GM12878 (cell line): ENCODE measurements at regions not wholly inside any gene's neighbourhood (a gene's known extent, or its start where the extent isn't known, plus 50 kb on each side); places are given as distances from the start of the nearest gene placed in this dataset.

ENCODE experiments used
- ATAC-seq: fragments of 200-7000 bp; cut with Tn5 transposase; 3 replicates; pipeline ENCODE4 v1.9.1; 2020; ENCODE audit warnings: mild to moderate bottlenecking, moderate library complexity
- BruUV-seq: library from RNA; stranded (reverse); fragments of 400-500 nt; replicated peaks from 2 replicates; lab custom pipeline; 2021; lab: Mats Ljungman, UMichigan
- CTCF ChIA-PET: fragments of 300-600 bp; sonication (Branson Sonifier 250); formaldehyde crosslinking; extraction: SDS; loops from one replicate; lab custom pipeline; 2021; ENCODE audit warnings: inconsistent platforms; lab: Yijun Ruan, JAX
- POLR2A ChIA-PET: fragments of 350-600 bp; formaldehyde crosslinking; extraction: SDS; loops from one replicate; lab custom pipeline; 2021; ENCODE audit warnings: inconsistent platforms; lab: Charles Lee
- RAD21 ChIA-PET: fragments of 300-600 bp; sonication (Branson Sonifier 250); formaldehyde crosslinking; loops from one replicate; lab custom pipeline; 2023; ENCODE audit warnings: antibody characterized with exemption; ENCODE audit not compliant: unreplicated experiment; lab: Charles Lee
- SMC1A ChIA-PET: fragments of 300-600 bp; sonication (Branson Sonifier 250); formaldehyde crosslinking; loops from one replicate; lab custom pipeline; 2023; ENCODE audit not compliant: unreplicated experiment, uncharacterized antibody; lab: Charles Lee
- DNase-seq: peaks from one replicate; pipeline ENCODE4 v3.0.0-alpha.2; 2011; ENCODE audit warnings: low read depth, low spot score
- FAIRE-seq: peaks from 3 replicates; lab custom pipeline; 2011; peaks lifted over from hg19 to GRCh38; lab: Jason Lieb, UNC
- H2AFZ ChIP-seq: 2 replicates; pipeline ENCODE4 v1.6.0; 2011; ENCODE audit warnings: low read depth, low read length, control low read depth; ENCODE audit not compliant: control insufficient read depth
- H3K27ac ChIP-seq: 2 replicates; pipeline ENCODE4 v1.5.1; 2011; ENCODE audit warnings: control low read depth; ENCODE audit not compliant: control insufficient read depth, insufficient read depth
- H3K27me3 ChIP-seq, 2 experiments: replicated peaks in 1 of 2; 2 replicates each; pipeline versions ENCODE4 v1.6.0 to v1.6.1; 2011; ENCODE audit warnings: low read length in 1 of 2; ENCODE audit not compliant: control insufficient read depth in 2 of 2, insufficient read depth in 2 of 2
- H3K36me3 ChIP-seq, 2 experiments: 2 replicates each; pipeline ENCODE4 v1.5.1; 2011; ENCODE audit warnings: low read length in 1 of 2; ENCODE audit not compliant: control insufficient read depth in 2 of 2, insufficient read depth in 2 of 2
- H3K4me1 ChIP-seq: 2 replicates; pipeline ENCODE4 v1.6.1; 2011; ENCODE audit warnings: mild to moderate bottlenecking, low read length, moderate library complexity, mixed read lengths; ENCODE audit not compliant: control insufficient read depth, insufficient read depth
- H3K4me2 ChIP-seq: 2 replicates; pipeline ENCODE4 v1.6.0; 2011; ENCODE audit warnings: control low read depth; ENCODE audit not compliant: control insufficient read depth, insufficient read depth
- H3K4me3 ChIP-seq: fragments of 200-600 bp; sonication (generic); 2 replicates; pipeline ENCODE4 v1.5.1; 2016
- H3K79me2 ChIP-seq: 2 replicates; pipeline ENCODE4 v1.6.0; 2011; ENCODE audit warnings: low read length; ENCODE audit not compliant: control insufficient read depth, insufficient read depth
- H3K9ac ChIP-seq: 2 replicates; pipeline ENCODE4 v1.8.0; 2011; ENCODE audit warnings: low read length, control low read depth, mixed read lengths; ENCODE audit not compliant: control insufficient read depth, insufficient read depth
- H3K9me3 ChIP-seq: replicated peaks from 3 replicates; pipeline ENCODE4 v1.5.1; 2011; ENCODE audit warnings: mild to moderate bottlenecking, low read length; ENCODE audit not compliant: control insufficient read depth, insufficient read depth
- H4K20me1 ChIP-seq: 2 replicates; pipeline ENCODE4 v1.6.0; 2011; ENCODE audit not compliant: control insufficient read depth, insufficient read depth
- ATF7 ChIP-seq: fragments of 450-650 bp; IDR thresholded peaks from 2 replicates; pipeline ENCODE4 v1.6.1; 2016; ENCODE audit warnings: low read depth, mild to moderate bottlenecking
- CBX3 ChIP-seq: fragments of 200-600 bp; sonication (generic); IDR thresholded peaks from 2 replicates; pipeline ENCODE4 v1.6.1; 2016; ENCODE audit warnings: low read depth, borderline replicate concordance
- CEBPB ChIP-seq, 2 experiments: fragments of 150-350 bp in 1 of 2; IDR thresholded peaks; 2 replicates each; pipeline ENCODE4 v1.6.1; 2012 to 2014; ENCODE audit warnings: low read depth in 2 of 2, low read length in 2 of 2, borderline replicate concordance in 1 of 2, inconsistent platforms in 1 of 2
- IRF3 ChIP-seq: fragments of 450-650 bp; IDR thresholded peaks from 2 replicates; pipeline ENCODE4 v1.6.1; 2014; ENCODE audit warnings: mild to moderate bottlenecking
- MEF2A ChIP-seq: IDR thresholded peaks from 2 replicates; pipeline ENCODE4 v1.6.1; 2011; ENCODE audit warnings: low read depth, mild to moderate bottlenecking, low read length, moderate library complexity; ENCODE audit not compliant: insufficient read depth
- NR2C1 ChIP-seq: fragments of 450-650 bp; IDR thresholded peaks from 2 replicates; pipeline ENCODE4 v1.6.1; 2017; ENCODE audit warnings: antibody characterized with exemption, mild to moderate bottlenecking, moderate library complexity
- PBX3 ChIP-seq: IDR thresholded peaks from 2 replicates; pipeline ENCODE4 v1.6.1; 2011; ENCODE audit warnings: mild to moderate bottlenecking, low read depth, low read length, moderate library complexity; ENCODE audit not compliant: insufficient replicate concordance
- RFX5 ChIP-seq: IDR thresholded peaks from 2 replicates; pipeline ENCODE4 v1.6.1; 2011; ENCODE audit warnings: low read depth, low read length, improper control_type of control experiment
- RUNX3 ChIP-seq: IDR thresholded peaks from 2 replicates; pipeline ENCODE4 v1.6.1; 2012; ENCODE audit warnings: low read length, inconsistent platforms
- SMAD1 ChIP-seq: fragments of 450-650 bp; IDR thresholded peaks from 2 replicates; pipeline ENCODE4 v1.6.1; 2018; ENCODE audit warnings: mild to moderate bottlenecking, low read depth; ENCODE audit not compliant: partially characterized antibody
- SMARCA5 ChIP-seq: fragments of 450-650 bp; IDR thresholded peaks from 2 replicates; pipeline ENCODE4 v1.6.1; 2017; ENCODE audit warnings: mild to moderate bottlenecking
- SP1 ChIP-seq: IDR thresholded peaks from one replicate; pipeline ENCODE4 v1.6.1; 2011; ENCODE audit warnings: low read depth, low read length
- STAT1 ChIP-seq: fragments of 450-650 bp; conservative IDR thresholded peaks from 2 replicates; pipeline ENCODE4 v1.6.1; 2014; ENCODE audit warnings: antibody characterized with exemption, mild to moderate bottlenecking
- TCF7 ChIP-seq: IDR thresholded peaks from 2 replicates; pipeline ENCODE4 v1.6.1; 2014; ENCODE audit warnings: antibody characterized with exemption, borderline replicate concordance
- ZBED1 ChIP-seq: IDR thresholded peaks from 2 replicates; pipeline ENCODE4 v1.6.1; 2016; ENCODE audit warnings: borderline replicate concordance
- ZZZ3 ChIP-seq: IDR thresholded peaks from 2 replicates; pipeline ENCODE4 v1.6.1; 2011; ENCODE audit warnings: low read depth; ENCODE audit not compliant: control insufficient read depth, insufficient read length
- WGBS: methylation state at CpG from one replicate; pipeline ENCODE4 v1.1.6; 2016; ENCODE audit warnings: low lambda C conversion rate; ENCODE audit not compliant: insufficient replicate concordance, insufficient coverage; ENCODE audit errors: missing lambda C conversion rate; 5-methylcytosine and 5-hydroxymethylcytosine counted together
- in situ Hi-C: fragments of 300-500 bp; cut with MboI; formaldehyde crosslinking; loops from 9 replicates; pipeline ENCODE4 v1.14.3; 2018; ENCODE audit warnings: mixed read lengths
- intact Hi-C: fragments of 100-400 bp; cut with micrococcal nuclease; formaldehyde crosslinking; loops from one replicate; pipeline ENCODE4 v1.14.2; 2022; ENCODE audit not compliant: unreplicated experiment
- TF ChIP-seq, protein P1 (sequence below): fragments of 450-650 bp; IDR thresholded peaks from 2 replicates; pipeline ENCODE4 v1.6.1; 2016; ENCODE audit warnings: mild to moderate bottlenecking, moderate library complexity, borderline replicate concordance
- TF ChIP-seq, protein P2 (sequence below): fragments of 150-350 bp; IDR thresholded peaks from 2 replicates; pipeline ENCODE4 v1.6.1; 2014; ENCODE audit warnings: mild to moderate bottlenecking, low read depth, low read length

DNA sequence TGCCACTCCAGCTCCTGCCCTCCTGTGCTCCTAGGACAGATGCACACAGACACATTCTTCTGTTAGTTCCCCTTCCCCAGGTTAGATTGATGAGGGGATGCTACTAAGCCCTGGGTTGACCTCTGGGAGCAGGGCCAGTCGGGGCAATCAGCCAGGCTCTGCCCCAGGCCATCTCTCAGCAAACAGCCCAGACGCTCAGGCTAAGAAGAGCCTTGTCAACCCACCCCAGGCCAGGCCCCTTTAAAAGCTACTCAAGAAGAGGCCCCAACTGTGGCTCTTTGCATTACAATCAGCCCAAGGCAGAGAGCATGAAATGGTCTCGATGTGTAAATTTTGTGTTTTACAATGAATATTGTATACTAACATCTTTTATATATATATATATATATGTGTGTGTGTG lies 107.4 kb downstream of the TFAP2A start:
- Histone ChIP-seq H3K27ac (no peak overlapping the region), H3K27me3 (no peaks in the 10 kb centered on the region; a peak in 1 of 4 replicates), H3K9ac (no peak overlapping the region), H3K9me3 (no peaks in the 10 kb centered on the region), H3K4me2 (no peak overlapping the region), H4K20me1 (no peaks in the 10 kb centered on the region), H3K79me2 (no peaks in the 10 kb centered on the region), H3K36me3 (no peaks in the 10 kb centered on the region), H3K4me1 (no peaks in the 10 kb centered on the region), H2AFZ (no peak overlapping the region), H3K4me3 (no peak overlapping the region)
- BruUV-seq, result no TSS peak
- no peak for DNase-seq
- 3% methylated on average over 3 of the region's 3 CpGs for WGBS
- ChIA-PET POLR2A (no interaction called here), CTCF (no interaction called here), RAD21 (no interaction called here), SMC1A (no interaction called here)
- FAIRE-seq, result no peak
- no peak for TF ChIP-seq CBX3
- TF ChIP-seq, protein P1, sequence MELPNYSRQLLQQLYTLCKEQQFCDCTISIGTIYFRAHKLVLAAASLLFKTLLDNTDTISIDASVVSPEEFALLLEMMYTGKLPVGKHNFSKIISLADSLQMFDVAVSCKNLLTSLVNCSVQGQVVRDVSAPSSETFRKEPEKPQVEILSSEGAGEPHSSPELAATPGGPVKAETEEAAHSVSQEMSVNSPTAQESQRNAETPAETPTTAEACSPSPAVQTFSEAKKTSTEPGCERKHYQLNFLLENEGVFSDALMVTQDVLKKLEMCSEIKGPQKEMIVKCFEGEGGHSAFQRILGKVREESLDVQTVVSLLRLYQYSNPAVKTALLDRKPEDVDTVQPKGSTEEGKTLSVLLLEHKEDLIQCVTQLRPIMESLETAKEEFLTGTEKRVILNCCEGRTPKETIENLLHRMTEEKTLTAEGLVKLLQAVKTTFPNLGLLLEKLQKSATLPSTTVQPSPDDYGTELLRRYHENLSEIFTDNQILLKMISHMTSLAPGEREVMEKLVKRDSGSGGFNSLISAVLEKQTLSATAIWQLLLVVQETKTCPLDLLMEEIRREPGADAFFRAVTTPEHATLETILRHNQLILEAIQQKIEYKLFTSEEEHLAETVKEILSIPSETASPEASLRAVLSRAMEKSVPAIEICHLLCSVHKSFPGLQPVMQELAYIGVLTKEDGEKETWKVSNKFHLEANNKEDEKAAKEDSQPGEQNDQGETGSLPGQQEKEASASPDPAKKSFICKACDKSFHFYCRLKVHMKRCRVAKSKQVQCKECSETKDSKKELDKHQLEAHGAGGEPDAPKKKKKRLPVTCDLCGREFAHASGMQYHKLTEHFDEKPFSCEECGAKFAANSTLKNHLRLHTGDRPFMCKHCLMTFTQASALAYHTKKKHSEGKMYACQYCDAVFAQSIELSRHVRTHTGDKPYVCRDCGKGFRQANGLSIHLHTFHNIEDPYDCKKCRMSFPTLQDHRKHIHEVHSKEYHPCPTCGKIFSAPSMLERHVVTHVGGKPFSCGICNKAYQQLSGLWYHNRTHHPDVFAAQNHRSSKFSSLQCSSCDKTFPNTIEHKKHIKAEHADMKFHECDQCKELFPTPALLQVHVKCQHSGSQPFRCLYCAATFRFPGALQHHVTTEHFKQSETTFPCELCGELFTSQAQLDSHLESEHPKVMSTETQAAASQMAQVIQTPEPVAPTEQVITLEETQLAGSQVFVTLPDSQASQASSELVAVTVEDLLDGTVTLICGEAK, result no peak
- TF ChIP-seq MEF2A, result no peak
- no peak for TF ChIP-seq ZBED1
- no peak for TF ChIP-seq NR2C1
- TF ChIP-seq, protein P2, sequence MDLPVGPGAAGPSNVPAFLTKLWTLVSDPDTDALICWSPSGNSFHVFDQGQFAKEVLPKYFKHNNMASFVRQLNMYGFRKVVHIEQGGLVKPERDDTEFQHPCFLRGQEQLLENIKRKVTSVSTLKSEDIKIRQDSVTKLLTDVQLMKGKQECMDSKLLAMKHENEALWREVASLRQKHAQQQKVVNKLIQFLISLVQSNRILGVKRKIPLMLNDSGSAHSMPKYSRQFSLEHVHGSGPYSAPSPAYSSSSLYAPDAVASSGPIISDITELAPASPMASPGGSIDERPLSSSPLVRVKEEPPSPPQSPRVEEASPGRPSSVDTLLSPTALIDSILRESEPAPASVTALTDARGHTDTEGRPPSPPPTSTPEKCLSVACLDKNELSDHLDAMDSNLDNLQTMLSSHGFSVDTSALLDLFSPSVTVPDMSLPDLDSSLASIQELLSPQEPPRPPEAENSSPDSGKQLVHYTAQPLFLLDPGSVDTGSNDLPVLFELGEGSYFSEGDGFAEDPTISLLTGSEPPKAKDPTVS, result no peak
- TF ChIP-seq STAT1, result no peak
- no peak for TF ChIP-seq RFX5
- TF ChIP-seq RUNX3, result no peak
- TF ChIP-seq TCF7, result no peak
- no peak for TF ChIP-seq IRF3
- TF ChIP-seq ATF7, result no peak
- no peak for TF ChIP-seq PBX3
- TF ChIP-seq SMAD1, result no peak
- no peak for TF ChIP-seq ZZZ3
- no peak for TF ChIP-seq SP1
- no peak for TF ChIP-seq SMARCA5
- no peak for TF ChIP-seq CEBPB (IDR thresholded peaks at IDR 0.05; ENCODE audit: borderline replicate concordance in 1 of 2, low read depth in 2 of 2, low read length in 2 of 2)
- in situ Hi-C loops (no loop called here), intact Hi-C loops (no loop called here)
- no peak for ATAC-seq
